H9 (cell line): ENCODE measurements at regions not wholly inside any gene's neighbourhood (a gene's known extent, or its start where the extent isn't known, plus 50 kb on each side); places are given as distances from the start of the nearest gene placed in this dataset.

Experiments used
- DNase-seq: peaks from one replicate; pipeline ENCODE4 v3.0.0-alpha.2; 2017
- H2AFZ ChIP-seq: one replicate; pipeline ENCODE4 v1.6.1; 2013; ENCODE audit warnings: mild to moderate bottlenecking, low read length, control low read depth, moderate library complexity
- H2AK5ac ChIP-seq: 2 replicates; pipeline ENCODE4 v1.6.1; 2013; ENCODE audit warnings: low read length, control low read depth, mixed read lengths; ENCODE audit not compliant: insufficient read length
- H2BK120ac ChIP-seq: one replicate; pipeline ENCODE4 v1.6.1; 2013; ENCODE audit warnings: low read depth, mild to moderate bottlenecking, low read length, control low read depth, inconsistent platforms; ENCODE audit not compliant: poor library complexity, severe bottlenecking
- H2BK12ac ChIP-seq: 2 replicates; pipeline ENCODE4 v1.6.1; 2013; ENCODE audit warnings: low read length, control low read depth, mixed read lengths, low read depth; ENCODE audit not compliant: insufficient read length
- H2BK15ac ChIP-seq: 2 replicates; pipeline ENCODE4 v1.6.1; 2013; ENCODE audit warnings: low read depth, low read length, control low read depth
- H2BK20ac ChIP-seq: one replicate; pipeline ENCODE4 v1.6.1; 2013; ENCODE audit warnings: low read depth, mild to moderate bottlenecking, low read length, control low read depth, inconsistent platforms; ENCODE audit not compliant: poor library complexity, severe bottlenecking
- H2BK5ac ChIP-seq: 2 replicates; pipeline ENCODE4 v1.6.1; 2013; ENCODE audit warnings: low read length, control low read depth, mixed read lengths; ENCODE audit not compliant: insufficient read length
- H3K14ac ChIP-seq: 2 replicates; pipeline ENCODE4 v1.6.1; 2013; ENCODE audit warnings: low read length, control low read depth; ENCODE audit not compliant: insufficient read depth
- H3K18ac ChIP-seq: 2 replicates; pipeline ENCODE4 v1.6.1; 2013; ENCODE audit warnings: low read depth, mild to moderate bottlenecking, mixed read lengths, low read length, control low read depth; ENCODE audit not compliant: insufficient read length
- H3K23ac ChIP-seq: 2 replicates; pipeline ENCODE4 v1.6.1; 2013; ENCODE audit warnings: low read length, control low read depth, mixed read lengths, low read depth; ENCODE audit not compliant: insufficient read length
- H3K23me2 ChIP-seq: 2 replicates; pipeline ENCODE4 v1.6.1; 2013; ENCODE audit warnings: low read depth, mild to moderate bottlenecking, mixed read lengths, low read length, control low read depth; ENCODE audit not compliant: insufficient read length, poor library complexity, severe bottlenecking
- H3K27ac ChIP-seq: 2 replicates; pipeline ENCODE4 v1.5.1; 2013; ENCODE audit warnings: low read length, control low read depth, mixed read lengths, low read depth; ENCODE audit not compliant: insufficient read length
- H3K27me3 ChIP-seq: 2 replicates; pipeline ENCODE4 v1.6.1; 2013; ENCODE audit warnings: low read length, control low read depth, inconsistent platforms; ENCODE audit not compliant: insufficient read depth
- H3K4ac ChIP-seq: 2 replicates; pipeline ENCODE4 v1.6.1; 2013; ENCODE audit warnings: low read depth, mild to moderate bottlenecking, control low read depth, inconsistent platforms, low read length, moderate library complexity
- H3K4me1 ChIP-seq: 2 replicates; pipeline ENCODE4 v1.6.1; 2013; ENCODE audit warnings: low read length, control low read depth, inconsistent platforms; ENCODE audit not compliant: insufficient read depth
- H3K4me2 ChIP-seq: 2 replicates; pipeline ENCODE4 v1.6.1; 2013; ENCODE audit warnings: low read length, control low read depth, mixed read lengths; ENCODE audit not compliant: insufficient read length, insufficient read depth
- H3K56ac ChIP-seq: 2 replicates; pipeline ENCODE4 v1.6.1; 2013; ENCODE audit warnings: low read depth, mild to moderate bottlenecking, mixed read lengths, low read length, control low read depth; ENCODE audit not compliant: insufficient read length
- H3K79me1 ChIP-seq: 2 replicates; pipeline ENCODE4 v1.6.1; 2013; ENCODE audit warnings: low read depth, mild to moderate bottlenecking, moderate library complexity, low read length, control low read depth, inconsistent platforms; ENCODE audit not compliant: insufficient read depth, poor library complexity, severe bottlenecking
- H3K79me2 ChIP-seq: 2 replicates; pipeline ENCODE4 v1.6.1; 2013; ENCODE audit warnings: low read length, control low read depth, inconsistent platforms; ENCODE audit not compliant: insufficient read depth
- H3K9ac ChIP-seq: 2 replicates; pipeline ENCODE4 v1.6.1; 2013; ENCODE audit warnings: low read length, control low read depth, mixed read lengths; ENCODE audit not compliant: insufficient read length; ENCODE audit errors: extremely low read depth
- H3K9me3 ChIP-seq: one replicate; pipeline ENCODE4 v1.6.1; 2013; ENCODE audit warnings: low read depth, low read length, inconsistent platforms; ENCODE audit not compliant: control insufficient read depth
- H3T11ph ChIP-seq: one replicate; pipeline ENCODE4 v1.6.1; 2013; ENCODE audit warnings: mild to moderate bottlenecking, low read length, control low read depth, inconsistent platforms
- H4K20me1 ChIP-seq: one replicate; pipeline ENCODE4 v1.6.1; 2013; ENCODE audit not compliant: control insufficient read depth, insufficient read length, insufficient read depth
- H4K5ac ChIP-seq: 2 replicates; pipeline ENCODE4 v1.6.1; 2013; ENCODE audit warnings: low read depth, mild to moderate bottlenecking, mixed read lengths, low read length, control low read depth; ENCODE audit not compliant: insufficient read length
- H4K8ac ChIP-seq: replicated peaks from 2 replicates; pipeline ENCODE4 v1.6.1; 2013; ENCODE audit warnings: low read length, control low read depth, mixed read lengths, low read depth; ENCODE audit not compliant: insufficient read length
- H4K91ac ChIP-seq: 2 replicates; pipeline ENCODE4 v1.6.1; 2013; ENCODE audit warnings: low read depth, mild to moderate bottlenecking, moderate library complexity, mixed read lengths, low read length, control low read depth; ENCODE audit not compliant: insufficient read length
- H3K27ac Mint-ChIP-seq, 3 experiments: 2 replicates in 2 of 3; 3 replicates in 1 of 3; pipeline ENCODE4 v1.8.0; 2020 to 2021; ENCODE audit warnings: mixed read lengths in 3 of 3, mild to moderate bottlenecking in 1 of 3, moderate library complexity in 1 of 3
- H3K27me3 Mint-ChIP-seq: 2 replicates; pipeline ENCODE4 v1.8.0; 2021; ENCODE audit warnings: low read depth, mild to moderate bottlenecking, moderate library complexity, mixed read lengths
- H3K36me3 Mint-ChIP-seq, 3 experiments: 2 replicates in 2 of 3; 3 replicates in 1 of 3; pipeline ENCODE4 v1.8.0; 2020 to 2021; ENCODE audit warnings: low read depth in 3 of 3, mixed read lengths in 3 of 3; ENCODE audit not compliant: insufficient read depth in 1 of 3
- H3K4me1 Mint-ChIP-seq, 2 experiments: 2 replicates each; pipeline ENCODE4 v1.8.0; 2020; ENCODE audit warnings: mixed read lengths in 2 of 2
- H3K4me3 Mint-ChIP-seq, 2 experiments: 2 replicates in 1 of 2; 3 replicates in 1 of 2; pipeline ENCODE4 v1.8.0; 2020 to 2021; ENCODE audit warnings: mild to moderate bottlenecking in 2 of 2, mixed read lengths in 2 of 2, moderate library complexity in 1 of 2
- H3K9me3 Mint-ChIP-seq, 2 experiments: 2 replicates in 1 of 2; 3 replicates in 1 of 2; pipeline ENCODE4 v1.8.0; 2020; ENCODE audit warnings: mild to moderate bottlenecking in 2 of 2, mixed read lengths in 2 of 2, moderate library complexity in 1 of 2
- WGBS: extraction: QIAGEN DNeasy Blood & Tissue Kit; methylation state at CpG from one replicate; pipeline ENCODE4 v1.1.7; 2013; ENCODE audit warnings: missing lambda C conversion rate, low lambda C conversion rate, mixed read lengths; ENCODE audit not compliant: insufficient read length; ENCODE audit errors: extremely low coverage; 5-methylcytosine and 5-hydroxymethylcytosine counted together
- TF ChIP-seq, protein P1 (sequence below): fragments of 200-600 bp; sonication (generic); conservative IDR thresholded peaks from 3 replicates; pipeline ENCODE4 v1.8.0; 2021; ENCODE audit warnings: antibody characterized with exemption, mild to moderate bottlenecking

DNA sequence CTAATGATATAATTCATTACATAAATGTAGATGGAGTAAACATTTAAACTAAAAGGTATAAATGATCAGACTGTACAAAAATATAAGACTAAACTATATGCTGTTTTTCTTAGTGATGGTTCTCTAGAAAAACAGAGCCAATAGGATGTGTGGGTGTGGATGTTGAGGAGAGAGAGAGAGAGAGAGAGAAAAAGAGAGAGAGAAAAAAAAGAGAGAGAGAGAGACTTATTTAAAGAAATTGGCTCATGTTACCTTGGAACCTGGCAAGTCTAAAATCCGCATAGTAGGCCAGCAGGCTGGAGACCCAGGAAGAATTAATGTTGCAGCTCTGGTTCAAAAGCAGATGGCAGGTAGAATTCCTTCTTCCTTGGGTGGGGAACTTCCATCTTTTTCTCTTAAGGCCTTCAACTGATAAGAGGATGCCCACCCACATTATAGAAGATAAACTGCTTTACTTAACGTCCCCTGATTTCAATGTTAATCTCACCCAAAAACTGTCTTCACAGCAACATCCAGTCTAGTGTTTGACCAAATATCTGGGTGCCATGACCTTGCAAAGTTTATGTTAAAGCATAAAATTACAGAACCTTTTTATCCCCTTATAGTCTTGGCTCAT, 74.3 kb upstream of the KCNJ15 start:
- no peak overlapping the region for H3K4me2 ChIP-seq
- H3K23me2 ChIP-seq: no peaks in the 10 kb centered on the region
- no peaks in the 10 kb centered on the region for H3K9me3 ChIP-seq
- Mint-ChIP-seq H3K27me3 (no peaks in the 10 kb centered on the region), H3K4me1 (peaks cover 0 to 4% of the 10 kb centered on the region in 2 experiments; a peak in 2 of 4 replicates), H3K36me3 (peaks cover 0 to 4% (median 1%) of the 10 kb centered on the region in 3 experiments; a peak in 2 of 7 replicates), H3K9me3 (peaks cover 15 to 18% of the 10 kb centered on the region in 2 experiments), H3K4me3 (no peak overlapping the region), H3K27ac (no peak overlapping the region)
- H2BK120ac ChIP-seq: no peak overlapping the region
- H3K79me2 ChIP-seq: no peaks in the 10 kb centered on the region
- H3K9ac ChIP-seq: no peak overlapping the region
- no peak overlapping the region for H2BK12ac ChIP-seq
- H4K8ac ChIP-seq: no peak overlapping the region
- DNase-seq: no peak
- H4K5ac ChIP-seq: no peak overlapping the region
- H3K4ac ChIP-seq: no peak overlapping the region
- H2BK5ac ChIP-seq: no peak overlapping the region
- H2AK5ac ChIP-seq: no peak overlapping the region
- H4K91ac ChIP-seq: no peak overlapping the region
- H3K79me1 ChIP-seq: no peaks in the 10 kb centered on the region
- H3K4me1 ChIP-seq: no peaks in the 10 kb centered on the region
- H3K27me3 ChIP-seq: no peaks in the 10 kb centered on the region
- no peak overlapping the region for H3K18ac ChIP-seq
- no peak overlapping the region for H3K27ac ChIP-seq
- H4K20me1 ChIP-seq: no peaks in the 10 kb centered on the region
- no CpG with 5 or more reads among the region's 2 CpGs for WGBS
- no peak overlapping the region for H3T11ph ChIP-seq
- no peak overlapping the region for H3K23ac ChIP-seq
- no peak overlapping the region for H2BK15ac ChIP-seq
- no peak overlapping the region for H3K14ac ChIP-seq
- TF ChIP-seq, protein P1, sequence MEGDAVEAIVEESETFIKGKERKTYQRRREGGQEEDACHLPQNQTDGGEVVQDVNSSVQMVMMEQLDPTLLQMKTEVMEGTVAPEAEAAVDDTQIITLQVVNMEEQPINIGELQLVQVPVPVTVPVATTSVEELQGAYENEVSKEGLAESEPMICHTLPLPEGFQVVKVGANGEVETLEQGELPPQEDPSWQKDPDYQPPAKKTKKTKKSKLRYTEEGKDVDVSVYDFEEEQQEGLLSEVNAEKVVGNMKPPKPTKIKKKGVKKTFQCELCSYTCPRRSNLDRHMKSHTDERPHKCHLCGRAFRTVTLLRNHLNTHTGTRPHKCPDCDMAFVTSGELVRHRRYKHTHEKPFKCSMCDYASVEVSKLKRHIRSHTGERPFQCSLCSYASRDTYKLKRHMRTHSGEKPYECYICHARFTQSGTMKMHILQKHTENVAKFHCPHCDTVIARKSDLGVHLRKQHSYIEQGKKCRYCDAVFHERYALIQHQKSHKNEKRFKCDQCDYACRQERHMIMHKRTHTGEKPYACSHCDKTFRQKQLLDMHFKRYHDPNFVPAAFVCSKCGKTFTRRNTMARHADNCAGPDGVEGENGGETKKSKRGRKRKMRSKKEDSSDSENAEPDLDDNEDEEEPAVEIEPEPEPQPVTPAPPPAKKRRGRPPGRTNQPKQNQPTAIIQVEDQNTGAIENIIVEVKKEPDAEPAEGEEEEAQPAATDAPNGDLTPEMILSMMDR: no peak
- H2BK20ac ChIP-seq: no peak overlapping the region
- no peak overlapping the region for H2AFZ ChIP-seq
- no peak overlapping the region for H3K56ac ChIP-seq
